C4-2B (cell line): ENCODE measurements at regions not wholly inside any gene's neighbourhood (a gene's known extent, or its start where the extent isn't known, plus 50 kb on each side); places are given as distances from the start of the nearest gene placed in this dataset.

Source experiments
- H3K27ac ChIP-seq: fragments of 450-650 bp; 2 replicates; pipeline ENCODE4 v1.5.1; 2017
- CTCF ChIP-seq: fragments of 450-650 bp; conservative IDR thresholded peaks from 2 replicates; pipeline ENCODE4 v1.5.1; 2017; ENCODE audit warnings: mild to moderate bottlenecking
- ZFX ChIP-seq: fragments of 450-650 bp; IDR thresholded peaks from 2 replicates; pipeline ENCODE4 v1.6.1; 2017

DNA sequence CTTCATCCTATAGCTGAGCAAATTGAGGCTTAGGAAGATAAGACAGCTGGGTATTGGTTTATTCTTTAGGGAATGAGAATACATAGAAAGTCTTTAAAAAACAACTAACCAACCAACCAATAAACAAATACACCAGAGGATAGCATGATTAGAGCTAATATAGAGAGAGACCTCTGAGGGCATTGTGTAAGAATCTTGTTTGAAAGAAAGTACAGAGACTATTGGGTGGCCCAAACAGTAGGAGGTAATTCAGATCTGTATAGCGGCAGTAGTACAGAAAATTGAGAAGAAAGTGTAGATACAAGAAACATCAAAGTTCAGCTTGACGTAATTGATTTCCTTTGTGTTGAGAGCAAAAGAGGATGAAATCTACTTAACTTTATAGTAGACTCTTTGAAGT lies 1951.0 kb upstream of the ADGRL3 start:
- TF ChIP-seq CTCF (no peak), ZFX (no peak)

GRCh38 chr4:59258002-59258401 lies 1942.1 kb upstream of the ADGRL3 start:
- TF ChIP-seq ZFX (no peak), CTCF (no peak)
- H3K27ac ChIP-seq = no peak overlapping the region; the same call in 1 of the 2 replicates

More for the DNA sequence above, 1951.0 kb upstream of the ADGRL3 start:
- H3K27ac ChIP-seq = no peak overlapping the region

- TF ChIP-seq CTCF = no peak
- no peak overlapping the region for H3K27ac ChIP-seq
Measured at GRCh38 chr4:59307609-59308008, 1892.5 kb upstream of the ADGRL3 start.

- H3K27ac ChIP-seq = no peak overlapping the region
- no peak for TF ChIP-seq ZFX
- TF ChIP-seq CTCF = no peak
Measured at GRCh38 chr4:59314637-59315036, 1885.5 kb upstream of the ADGRL3 start.

GRCh38 chr4:59339631-59340030 lies 1860.5 kb upstream of the ADGRL3 start:
- TF ChIP-seq ZFX (no peak), CTCF (no peak)
- no peak overlapping the region for H3K27ac ChIP-seq

DNA sequence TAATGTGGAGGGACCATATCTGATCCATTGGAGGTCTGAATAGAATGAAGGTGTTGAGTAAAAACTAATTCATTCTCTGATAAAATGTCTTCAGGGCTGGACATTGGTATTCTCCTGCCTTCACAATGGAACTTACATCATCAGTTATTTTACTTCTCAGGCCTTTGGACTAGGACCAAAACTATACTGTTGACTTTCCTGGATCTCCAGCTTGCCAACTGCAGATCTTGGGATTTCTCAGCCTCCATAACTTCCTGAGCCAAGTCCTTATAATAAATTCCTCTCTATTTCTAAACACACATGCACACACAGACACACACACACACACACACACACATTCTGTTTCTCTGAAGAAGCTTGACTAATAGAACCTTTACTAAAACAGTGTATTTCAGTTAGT lies 1858.6 kb upstream of the ADGRL3 start:
- H3K27ac ChIP-seq = no peak overlapping the region
- TF ChIP-seq ZFX (no peak), CTCF (no peak)

- TF ChIP-seq CTCF (no peak), ZFX (no peak)
- no peak overlapping the region for H3K27ac ChIP-seq
Measured at GRCh38 chr4:59348949-59349348, 1851.2 kb upstream of the ADGRL3 start.
